Fibroblast of peridontal ligament (primary cell): ENCODE measurements at regions not wholly inside any gene's neighbourhood (a gene's known extent, or its start where the extent isn't known, plus 50 kb on each side); places are given as distances from the start of the nearest gene placed in this dataset.
A peak's percentile ranks its signal among the peaks of the same experiment; 100 is the strongest.
"Not testable (repeated sequence)": the region's sequence is repeated elsewhere in the genome, so short reads cannot be mapped to it uniquely, and the experiment has no call there.

Source experiments
- DNase-seq: peaks from one replicate; pipeline ENCODE4 v3.0.0-alpha.2; 2010; ENCODE audit errors: extremely low read depth

- DNase-seq: peak; percentile 65
These were observed 112.2 kb upstream of the ADTRP start for GRCh38 chr6:11890849-11891248.

- no peak for DNase-seq
These were observed 111.6 kb upstream of the ADTRP start for GRCh38 chr6:11890209-11890608.

GRCh38 chr6:11889572-11889971 is 111.0 kb upstream of the ADTRP start:
- no peak for DNase-seq

GRCh38 chr6:11888727-11889126 is 110.1 kb upstream of the ADTRP start:
- DNase-seq: no peak

- DNase-seq: no peak
These were observed 106.6 kb upstream of the ADTRP start for GRCh38 chr6:11885159-11885558.

- DNase-seq: not testable (repeated sequence)
These were observed 104.9 kb upstream of the ADTRP start for GRCh38 chr6:11883471-11883870.

- DNase-seq: not testable (repeated sequence)
These were observed 101.6 kb upstream of the ADTRP start for GRCh38 chr6:11880156-11880555.

GRCh38 chr6:11878735-11879134 is 100.1 kb upstream of the ADTRP start:
- peak; percentile 59 for DNase-seq

- no peak for DNase-seq
These were observed 99.4 kb upstream of the ADTRP start for GRCh38 chr6:11878029-11878428.

- no peak for DNase-seq
These were observed 98.4 kb upstream of the ADTRP start for GRCh38 chr6:11876934-11877433.

GRCh38 chr6:11875325-11876109 is 96.9 kb upstream of the ADTRP start:
- no peak for DNase-seq

GRCh38 chr6:11869672-11870340 is 91.2 kb upstream of the ADTRP start:
- DNase-seq: peak; percentile 96

GRCh38 chr6:11868392-11868791 is 89.8 kb upstream of the ADTRP start:
- DNase-seq: peak; percentile 39

GRCh38 chr6:11865680-11866300 is 87.2 kb upstream of the ADTRP start:
- DNase-seq: no peak

GRCh38 chr6:11858439-11858838 is 79.8 kb upstream of the ADTRP start:
- DNase-seq: no peak

GRCh38 chr6:11855743-11856142 is 77.1 kb upstream of the ADTRP start:
- DNase-seq: no peak

- peak; percentile 90 for DNase-seq
These were observed 76.0 kb upstream of the ADTRP start for GRCh38 chr6:11854408-11855165.

- peak; percentile 63 for DNase-seq
These were observed 75.2 kb upstream of the ADTRP start for GRCh38 chr6:11853678-11854407.

GRCh38 chr6:11852061-11852651 is 73.6 kb upstream of the ADTRP start:
- DNase-seq: no peak

GRCh38 chr6:11851387-11851786 is 72.8 kb upstream of the ADTRP start:
- peak; percentile 57 for DNase-seq
